HepG2 (cell line): ENCODE measurements at regions not wholly inside any gene's neighbourhood (a gene's known extent, or its start where the extent isn't known, plus 50 kb on each side); places are given as distances from the start of the nearest gene placed in this dataset.

Source experiments
- ATAC-seq: fragments of 200-7000 bp; cut with Tn5 transposase; 3 replicates; pipeline ENCODE4 v1.9.1; 2020; ENCODE audit warnings: mild to moderate bottlenecking, moderate library complexity
- BruUV-seq: library from RNA; stranded (reverse); fragments of 400-500 nt; replicated peaks from 2 replicates; lab custom pipeline; 2021; lab: Mats Ljungman, UMichigan
- CTCF ChIA-PET: fragments of 300-600 bp; formaldehyde crosslinking; extraction: SDS; loops from one replicate; lab custom pipeline; 2021; ENCODE audit warnings: low total read pairs, inconsistent platforms, low intra/inter-chr PET ratio; lab: Yijun Ruan, JAX
- POLR2A ChIA-PET: fragments of 350-600 bp; sonication (Branson Sonifier 250); formaldehyde crosslinking; loops from one replicate; lab custom pipeline; 2020; ENCODE audit warnings: antibody characterized with exemption, inconsistent platforms; lab: Yijun Ruan, JAX
- DNase-seq: peaks from one replicate; pipeline ENCODE4 v3.0.0-alpha.2; 2015; ENCODE audit warnings: low spot score
- FAIRE-seq: peaks from 3 replicates; lab custom pipeline; 2011; peaks lifted over from hg19 to GRCh38; lab: Jason Lieb, UNC
- H2AFZ ChIP-seq: one replicate; pipeline ENCODE4 v1.6.1; 2011; ENCODE audit warnings: low read length, inconsistent platforms
- H3K27ac ChIP-seq: fragments of 300-600 bp; 3 replicates; pipeline ENCODE4 v1.8.0; 2011; ENCODE audit warnings: mixed run types, mild to moderate bottlenecking, mixed read lengths, low read length, inconsistent platforms; ENCODE audit not compliant: insufficient read depth; ENCODE audit errors: extremely low read length
- H3K27me3 ChIP-seq, 2 experiments: fragments of 200-600 bp in 1 of 2; 2 replicates in 1 of 2; 3 replicates in 1 of 2; pipeline versions ENCODE4 v1.6.0 to v1.8.0; 2011; ENCODE audit warnings: low read length in 2 of 2, mild to moderate bottlenecking in 2 of 2, moderate library complexity in 2 of 2, inconsistent platforms in 1 of 2; ENCODE audit not compliant: insufficient read depth in 2 of 2, control insufficient read depth in 1 of 2
- H3K36me3 ChIP-seq, 2 experiments: fragments of 200-600 bp in 1 of 2; replicated peaks in 1 of 2; 2 replicates in 1 of 2; 3 replicates in 1 of 2; pipeline versions ENCODE4 v1.5.1 to v1.8.0; 2011; ENCODE audit warnings: low read length in 2 of 2, inconsistent platforms in 1 of 2; ENCODE audit not compliant: insufficient read depth in 2 of 2, control insufficient read depth in 1 of 2
- H3K4me1 ChIP-seq: 2 replicates; pipeline ENCODE4 v1.5.1; 2012; ENCODE audit warnings: low read length, inconsistent platforms; ENCODE audit not compliant: insufficient read depth
- H3K4me2 ChIP-seq: 2 replicates; pipeline ENCODE4 v1.6.0; 2011; ENCODE audit warnings: low read depth, low read length, inconsistent platforms
- H3K4me3 ChIP-seq, 3 experiments: fragments of 200-600 bp in 1 of 3; sonication (generic), shearing (Covaris generic) in 1 of 3; replicated peaks in 1 of 3; 2 replicates each; pipeline ENCODE4 v1.5.1; 2011 to 2016; ENCODE audit warnings: low read length in 3 of 3, inconsistent platforms in 2 of 3, low read depth in 2 of 3, mild to moderate bottlenecking in 2 of 3, control low read depth in 1 of 3, mixed read lengths in 1 of 3; ENCODE audit not compliant: insufficient read depth in 1 of 3
- H3K79me2 ChIP-seq: one replicate; pipeline ENCODE4 v1.6.1; 2011; ENCODE audit warnings: low read length, inconsistent platforms; ENCODE audit not compliant: insufficient read depth
- H3K9ac ChIP-seq: 2 replicates; pipeline ENCODE4 v1.6.0; 2011; ENCODE audit warnings: mild to moderate bottlenecking, low read depth, low read length, inconsistent platforms; ENCODE audit not compliant: insufficient read depth
- H3K9me3 ChIP-seq: 2 replicates; pipeline ENCODE4 v1.5.1; 2012; ENCODE audit warnings: mild to moderate bottlenecking, low read length
- H4K20me1 ChIP-seq: 2 replicates; pipeline ENCODE4 v1.6.0; 2011; ENCODE audit warnings: inconsistent platforms, mild to moderate bottlenecking, low read length, moderate library complexity; ENCODE audit not compliant: insufficient read depth
- FOXA1 ChIP-seq, 2 experiments: fragments of 450-650 bp in 1 of 2; sonication (generic) in 1 of 2; formaldehyde crosslinking in 1 of 2; IDR thresholded peaks; 2 replicates each; pipeline versions ENCODE4 v1.4.0 to v1.6.1; 2016 to 2020; ENCODE audit warnings: missing genetic modification reagents in 1 of 2
- GPBP1L1 ChIP-seq: sonication (generic); formaldehyde crosslinking; IDR thresholded peaks from 2 replicates; pipeline ENCODE4 v1.5.0; 2020; ENCODE audit warnings: mild to moderate bottlenecking, missing genetic modification reagents
- NFATC3 ChIP-seq: sonication (generic); formaldehyde crosslinking; IDR thresholded peaks from 2 replicates; pipeline ENCODE4 v1.5.1; 2020; ENCODE audit warnings: mild to moderate bottlenecking, missing genetic modification reagents
- ZNF235 ChIP-seq: sonication (generic); formaldehyde crosslinking; IDR thresholded peaks from 2 replicates; pipeline ENCODE4 v1.8.1; 2023; ENCODE audit warnings: mild to moderate bottlenecking, missing genetic modification reagents, borderline replicate concordance
- ZNF605 ChIP-seq: sonication (generic); formaldehyde crosslinking; IDR thresholded peaks from 2 replicates; pipeline ENCODE4 v1.8.0; 2022; ENCODE audit warnings: mild to moderate bottlenecking, missing genetic modification reagents
- WGBS: methylation state at CpG from one replicate; pipeline ENCODE4 v1.1.6; 2017; ENCODE audit warnings: low lambda C conversion rate; 5-methylcytosine and 5-hydroxymethylcytosine counted together
- in situ Hi-C: cut with HindIII; loops from 2 replicates; pipeline ENCODE4 v1.10.0; 2017; ENCODE audit warnings: low pct_unique_long_range_greater_than_20kb; ENCODE audit not compliant: extremely low pct_ligation_motif_present
- intact Hi-C: fragments of 100-400 bp; cut with micrococcal nuclease; formaldehyde crosslinking; loops from one replicate; pipeline ENCODE4 v1.10.0; 2022; ENCODE audit not compliant: unreplicated experiment
- TF ChIP-seq, protein P1 (sequence below): sonication (generic); formaldehyde crosslinking; IDR thresholded peaks from 2 replicates; pipeline ENCODE4 v1.4.0; 2020; ENCODE audit warnings: low read depth, mild to moderate bottlenecking, missing genetic modification reagents

- H3K4me2 ChIP-seq: no peak overlapping the region
- no peak overlapping the region for H3K4me3 ChIP-seq
- no TSS peak for BruUV-seq
- H2AFZ ChIP-seq: no peak overlapping the region
- intact Hi-C loops (no loop called here), in situ Hi-C loops (no loop called here)
- H3K4me1 ChIP-seq: no peaks in the 10 kb centered on the region
- FAIRE-seq: no peak
- H3K27me3 ChIP-seq: no peaks in the 10 kb centered on the region
- H3K36me3 ChIP-seq: no peaks in the 10 kb centered on the region
- H3K9me3 ChIP-seq: no peaks in the 10 kb centered on the region; the same call in 1 of the 2 replicates
- H3K9ac ChIP-seq: no peak overlapping the region
- TF ChIP-seq ZNF235: no peak
- TF ChIP-seq GPBP1L1 (CRISPR knock-in tag): no peak
- TF ChIP-seq ZNF605 (CRISPR knock-in tag): no peak
- TF ChIP-seq NFATC3 (CRISPR knock-in tag): no peak
- no peak for TF ChIP-seq FOXA1 (IDR thresholded peaks at IDR 0.05)
- no peak for TF ChIP-seq FOXA1 (CRISPR knock-in tag; IDR thresholded peaks at IDR 0.05)
- TF ChIP-seq, protein P1, sequence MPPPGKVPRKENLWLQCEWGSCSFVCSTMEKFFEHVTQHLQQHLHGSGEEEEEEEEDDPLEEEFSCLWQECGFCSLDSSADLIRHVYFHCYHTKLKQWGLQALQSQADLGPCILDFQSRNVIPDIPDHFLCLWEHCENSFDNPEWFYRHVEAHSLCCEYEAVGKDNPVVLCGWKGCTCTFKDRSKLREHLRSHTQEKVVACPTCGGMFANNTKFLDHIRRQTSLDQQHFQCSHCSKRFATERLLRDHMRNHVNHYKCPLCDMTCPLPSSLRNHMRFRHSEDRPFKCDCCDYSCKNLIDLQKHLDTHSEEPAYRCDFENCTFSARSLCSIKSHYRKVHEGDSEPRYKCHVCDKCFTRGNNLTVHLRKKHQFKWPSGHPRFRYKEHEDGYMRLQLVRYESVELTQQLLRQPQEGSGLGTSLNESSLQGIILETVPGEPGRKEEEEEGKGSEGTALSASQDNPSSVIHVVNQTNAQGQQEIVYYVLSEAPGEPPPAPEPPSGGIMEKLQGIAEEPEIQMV (CRISPR knock-in tag): no peak
- TF ChIP-seq, all 625 proteins: peak for 0
- Histone ChIP-seq H4K20me1 (no peaks in the 10 kb centered on the region), H3K79me2 (no peaks in the 10 kb centered on the region), H3K27ac (no peak overlapping the region)
- ChIA-PET CTCF (no interaction called here), POLR2A (no interaction called here)
- DNase-seq: no peak
- WGBS: 0% methylated on average over 1 of the region's 1 CpG
- ATAC-seq: no peak
These were observed 760.2 kb downstream of the KCNA4 start for GRCh38 chr11:29256580-29256979.
